WTC11 (cell line): ENCODE measurements at regions not wholly inside any gene's neighbourhood (a gene's known extent, or its start where the extent isn't known, plus 50 kb on each side); places are given as distances from the start of the nearest gene placed in this dataset.

Source experiments
- CREB1 ChIP-seq: sonication (generic); formaldehyde crosslinking; IDR thresholded peaks from 2 replicates; pipeline ENCODE4 v1.8.0; 2023; ENCODE audit warnings: mild to moderate bottlenecking, missing genetic modification reagents
- CTCF ChIP-seq: fragments of 200-600 bp; IDR thresholded peaks from 2 replicates; pipeline ENCODE4 v1.8.0; 2022; ENCODE audit warnings: antibody characterized with exemption
- E2F5 ChIP-seq: sonication (generic); formaldehyde crosslinking; IDR thresholded peaks from 2 replicates; pipeline ENCODE4 v1.8.1; 2022; ENCODE audit warnings: mild to moderate bottlenecking, moderate library complexity, missing genetic modification reagents
- ESRRA ChIP-seq: sonication (generic); formaldehyde crosslinking; IDR thresholded peaks from 2 replicates; pipeline ENCODE4 v1.8.1; 2022; ENCODE audit warnings: mild to moderate bottlenecking, missing genetic modification reagents, borderline replicate concordance
- FOXK1 ChIP-seq: sonication (generic); formaldehyde crosslinking; IDR thresholded peaks from 2 replicates; pipeline ENCODE4 v1.8.0; 2022; ENCODE audit warnings: mild to moderate bottlenecking, moderate library complexity, missing genetic modification reagents
- GTF2I ChIP-seq: fragments of 250-450 bp; sonication (Bioruptor Pico); conservative IDR thresholded peaks from 2 replicates; pipeline ENCODE4 v1.4.0; 2021; ENCODE audit warnings: mild to moderate bottlenecking
- JUN ChIP-seq: sonication (generic); formaldehyde crosslinking; IDR thresholded peaks from 2 replicates; pipeline ENCODE4 v1.8.0; 2023; ENCODE audit warnings: mild to moderate bottlenecking, missing genetic modification reagents
- NFYB ChIP-seq: sonication (generic); formaldehyde crosslinking; conservative IDR thresholded peaks from 2 replicates; pipeline ENCODE4 v1.8.0; 2022; ENCODE audit warnings: low read depth, missing genetic modification reagents
- ZBTB21 ChIP-seq: sonication (generic); formaldehyde crosslinking; IDR thresholded peaks from 2 replicates; pipeline ENCODE4 v1.8.1; 2023; ENCODE audit warnings: mild to moderate bottlenecking, missing genetic modification reagents, borderline replicate concordance
- ZNF281 ChIP-seq: sonication (generic); formaldehyde crosslinking; IDR thresholded peaks from 2 replicates; pipeline ENCODE4 v1.8.0; 2023; ENCODE audit warnings: mild to moderate bottlenecking, missing genetic modification reagents
- ZNF671 ChIP-seq: fragments of 250-450 bp; sonication (Bioruptor Pico); IDR thresholded peaks from 2 replicates; pipeline ENCODE4 v1.8.0; 2021; ENCODE audit warnings: mild to moderate bottlenecking
- ZSCAN18 ChIP-seq: fragments of 250-450 bp; sonication (Bioruptor Pico); IDR thresholded peaks from 2 replicates; pipeline ENCODE4 v2.1.2; 2022; ENCODE audit warnings: mild to moderate bottlenecking, moderate library complexity
- TF ChIP-seq, protein P1 (sequence below): sonication (generic); formaldehyde crosslinking; conservative IDR thresholded peaks from 2 replicates; pipeline ENCODE4 v1.8.1; 2022; ENCODE audit warnings: mild to moderate bottlenecking, missing genetic modification reagents

DNA sequence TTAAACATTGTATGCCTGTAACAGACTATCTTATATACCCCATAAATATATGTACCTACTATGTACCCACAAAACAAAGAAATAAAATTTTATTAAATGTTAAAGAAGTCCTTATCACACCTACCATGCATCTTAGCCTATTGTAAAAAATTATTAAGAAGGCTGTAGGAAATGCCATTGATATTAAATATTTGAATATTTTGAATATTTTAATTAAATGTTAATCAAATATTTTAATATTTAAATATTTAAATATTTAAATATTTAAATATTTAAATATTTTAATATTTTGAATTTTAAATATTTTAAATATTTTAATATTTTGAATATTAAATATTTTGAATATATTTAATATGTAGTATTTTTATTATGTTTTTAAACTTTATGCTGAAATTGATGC, 331.5 kb upstream of the ATP10B start:
- no peak for TF ChIP-seq JUN
- no peak for TF ChIP-seq CTCF
- no peak for TF ChIP-seq GTF2I
- TF ChIP-seq ZBTB21 (CRISPR knock-in tag) = no peak
- TF ChIP-seq CREB1 (CRISPR knock-in tag) = no peak
- no peak for TF ChIP-seq ZNF281 (CRISPR knock-in tag)
- no peak for TF ChIP-seq NFYB
- TF ChIP-seq E2F5 (CRISPR knock-in tag) = no peak
- TF ChIP-seq, protein P1, sequence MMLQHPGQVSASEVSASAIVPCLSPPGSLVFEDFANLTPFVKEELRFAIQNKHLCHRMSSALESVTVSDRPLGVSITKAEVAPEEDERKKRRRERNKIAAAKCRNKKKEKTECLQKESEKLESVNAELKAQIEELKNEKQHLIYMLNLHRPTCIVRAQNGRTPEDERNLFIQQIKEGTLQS (CRISPR knock-in tag) = no peak
- TF ChIP-seq FOXK1 (CRISPR knock-in tag) = no peak
- no peak for TF ChIP-seq ZSCAN18 (CRISPR knock-in tag)
- TF ChIP-seq ESRRA (CRISPR knock-in tag) = no peak
- TF ChIP-seq ZNF671 = no peak
